Fibroblast of lung (primary cell): ENCODE measurements at regions not wholly inside any gene's neighbourhood (a gene's known extent, or its start where the extent isn't known, plus 50 kb on each side); places are given as distances from the start of the nearest gene placed in this dataset.

Source experiments
- DNase-seq, 2 donors: peaks; one replicate each; pipeline versions ENCODE4 v3.0.0 to v3.0.0-alpha.2; 2010; ENCODE audit warnings: low read depth in 2 of 2
- H2AFZ ChIP-seq: 2 replicates; pipeline ENCODE4 v1.5.1; 2012; ENCODE audit warnings: low read length, control low read depth, inconsistent platforms
- H3K27ac ChIP-seq: 2 replicates; pipeline ENCODE4 v1.5.1; 2011; ENCODE audit warnings: low read length, control low read depth; ENCODE audit not compliant: insufficient read depth
- H3K27me3 ChIP-seq: 2 replicates; pipeline ENCODE4 v1.5.1; 2011; ENCODE audit warnings: mild to moderate bottlenecking, low read length; ENCODE audit not compliant: control insufficient read depth, insufficient read depth
- H3K36me3 ChIP-seq: 2 replicates; pipeline ENCODE4 v1.5.1; 2011; ENCODE audit warnings: low read length; ENCODE audit not compliant: control insufficient read depth, insufficient read depth
- H3K4me1 ChIP-seq: 2 replicates; pipeline ENCODE4 v1.5.1; 2011; ENCODE audit warnings: low read length; ENCODE audit not compliant: control insufficient read depth, insufficient read depth; ENCODE audit errors: extremely low read depth
- H3K4me2 ChIP-seq: 2 replicates; pipeline ENCODE4 v1.5.1; 2011; ENCODE audit warnings: low read length, control low read depth; ENCODE audit not compliant: insufficient read depth; ENCODE audit errors: extremely low read depth
- H3K4me3 ChIP-seq, 4 experiments: fragments of 200-600 bp in 1 of 4; sonication (generic) in 1 of 4; replicated peaks in 1 of 4; 2 replicates each; pipeline ENCODE4 v1.5.1; 2011 to 2016; ENCODE audit warnings: low read length in 4 of 4, low read depth in 3 of 4, mild to moderate bottlenecking in 3 of 4, control low read depth in 2 of 4, inconsistent platforms in 1 of 4, mixed read lengths in 1 of 4; ENCODE audit not compliant: insufficient read depth in 1 of 4; ENCODE audit errors: control extremely low read depth in 1 of 4
- H3K79me2 ChIP-seq: 2 replicates; pipeline ENCODE4 v1.5.1; 2012; ENCODE audit warnings: mild to moderate bottlenecking, low read length, inconsistent platforms; ENCODE audit not compliant: control insufficient read depth, insufficient read depth
- H3K9ac ChIP-seq: 2 replicates; pipeline ENCODE4 v1.5.1; 2011; ENCODE audit warnings: mild to moderate bottlenecking, low read length, control low read depth; ENCODE audit not compliant: insufficient read depth
- H3K9me3 ChIP-seq: 2 replicates; pipeline ENCODE4 v1.5.1; 2012; ENCODE audit warnings: low read depth, low read length; ENCODE audit not compliant: control insufficient read depth, insufficient read depth
- H4K20me1 ChIP-seq: 2 replicates; pipeline ENCODE4 v1.5.1; 2011; ENCODE audit warnings: low read length; ENCODE audit not compliant: control insufficient read depth, insufficient read depth; ENCODE audit errors: extremely low read depth
- CTCF ChIP-seq, 2 donors: IDR thresholded peaks in 1 of 2; conservative IDR thresholded peaks in 1 of 2; 1 replicate in 1 of 2; 2 replicates in 1 of 2; pipeline ENCODE4 v1.5.1; 2011 to 2012; ENCODE audit warnings: low read length in 2 of 2, control low read depth in 1 of 2, inconsistent platforms in 1 of 2, low read depth in 1 of 2, mild to moderate bottlenecking in 1 of 2
- EZH2 ChIP-seq: IDR thresholded peaks from 2 replicates; pipeline ENCODE4 v1.5.1; 2012; ENCODE audit warnings: low read length, control low read depth, mild to moderate bottlenecking; ENCODE audit errors: missing control alignments

DNA sequence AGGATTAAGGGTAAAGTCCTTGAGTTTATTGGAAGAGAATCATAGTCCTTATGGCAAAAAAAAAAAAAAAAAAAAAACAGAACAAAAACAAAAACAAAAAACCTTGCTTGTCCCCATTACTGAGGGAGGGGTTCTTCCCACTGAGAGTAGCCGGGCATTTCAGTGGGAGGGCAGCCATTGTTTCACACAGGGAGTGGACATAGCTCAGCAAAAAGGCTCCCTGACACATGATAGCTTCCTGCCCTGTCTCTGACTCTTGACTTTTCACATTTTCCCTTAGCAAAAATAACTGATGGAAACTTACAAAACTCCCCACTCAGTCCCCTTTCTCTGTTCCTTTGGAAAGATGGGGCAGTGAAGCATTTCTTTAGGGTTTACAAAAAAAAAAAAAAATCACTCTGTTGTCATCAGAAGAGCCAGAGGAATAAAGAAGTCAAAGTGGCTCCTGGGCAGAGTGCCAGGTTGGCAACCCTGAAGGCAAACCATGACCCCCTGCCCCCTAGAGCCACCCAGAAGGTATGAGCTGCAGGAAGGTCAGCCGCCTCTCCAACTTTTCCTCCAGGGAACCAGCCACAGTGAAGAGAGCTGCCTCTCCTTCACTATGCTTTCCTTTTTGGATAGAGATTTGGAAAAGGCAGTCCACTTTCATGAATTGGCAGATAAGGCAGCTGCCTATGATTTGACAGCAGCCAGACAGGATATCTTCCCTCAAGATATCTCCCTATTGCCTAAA is 170.6 kb downstream of the KDR start:
- no peak for TF ChIP-seq CTCF (conservative IDR thresholded peaks at IDR 0.05 in 1 of 2, IDR thresholded peaks at IDR 0.05 in 1 of 2; ENCODE audit: low read depth in 1 of 2, low read length in 2 of 2)
- TF ChIP-seq EZH2 = no peak
- DNase-seq = no peak
- no peak overlapping the region for H3K27ac ChIP-seq

DNA sequence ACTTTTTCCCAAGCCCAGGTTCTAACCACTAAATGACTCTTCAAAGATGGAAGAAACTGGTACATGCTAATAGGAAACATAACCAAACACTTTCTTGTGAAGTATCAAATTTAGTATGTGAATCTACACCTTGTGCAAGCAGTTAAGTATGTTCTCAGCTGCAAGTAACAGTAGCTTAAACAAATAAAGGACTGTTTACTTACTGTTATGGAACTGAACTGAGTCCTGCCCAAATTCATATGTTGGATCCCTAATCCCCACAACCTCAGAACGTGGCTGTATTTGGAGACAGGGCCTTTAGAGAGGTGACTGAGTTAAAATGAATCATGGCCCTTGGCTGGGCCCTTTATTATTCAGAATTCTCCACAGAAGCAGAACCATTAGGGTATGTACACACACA is 178.7 kb downstream of the KDR start:
- no peak overlapping the region for H3K27ac ChIP-seq
- H3K27me3 ChIP-seq = no peaks in the 10 kb centered on the region
- no peaks in the 10 kb centered on the region for H3K79me2 ChIP-seq
- DNase-seq = no peak
- TF ChIP-seq CTCF (conservative IDR thresholded peaks at IDR 0.05 in 1 of 2, IDR thresholded peaks at IDR 0.05 in 1 of 2; ENCODE audit: low read depth in 1 of 2, low read length in 2 of 2) = no peak
- TF ChIP-seq EZH2 = no peak
- H2AFZ ChIP-seq = no peak overlapping the region
- no peak overlapping the region for H3K9ac ChIP-seq
- H3K4me2 ChIP-seq = no peak overlapping the region
- no peaks in the 10 kb centered on the region for H3K36me3 ChIP-seq
- no peaks in the 10 kb centered on the region for H3K4me1 ChIP-seq
- H3K9me3 ChIP-seq = no peaks in the 10 kb centered on the region
- no peak overlapping the region for H3K4me3 ChIP-seq
- no peaks in the 10 kb centered on the region for H4K20me1 ChIP-seq

More for the DNA sequence above, 170.6 kb downstream of the KDR start:
- Histone ChIP-seq H4K20me1 (no peaks in the 10 kb centered on the region), H3K9ac (no peak overlapping the region), H3K9me3 (no peaks in the 10 kb centered on the region), H3K4me2 (no peak overlapping the region), H3K4me3 (no peak overlapping the region), H3K4me1 (peaks cover 9% of the 10 kb centered on the region), H3K36me3 (no peaks in the 10 kb centered on the region), H3K27me3 (no peaks in the 10 kb centered on the region), H3K79me2 (no peaks in the 10 kb centered on the region), H2AFZ (no peak overlapping the region)

DNA sequence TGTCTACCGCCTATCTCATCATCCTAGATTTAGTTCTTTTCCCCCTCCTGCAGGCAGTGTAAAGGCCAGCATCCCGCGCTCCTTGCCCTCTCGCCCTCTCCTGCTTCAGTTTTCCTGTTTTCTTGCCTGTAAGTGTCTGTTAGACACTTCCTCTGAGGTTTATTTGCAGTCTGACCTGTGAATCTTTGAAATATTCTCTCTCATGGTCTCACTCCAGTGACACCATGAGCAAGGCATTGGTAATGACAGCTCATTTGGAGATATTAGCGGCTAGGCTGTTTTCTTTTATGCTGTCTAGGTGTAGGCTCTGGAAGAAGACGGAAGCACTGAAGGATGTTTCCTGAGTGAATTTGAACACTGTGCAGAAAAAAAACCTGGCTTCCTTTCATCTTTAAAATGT is 179.6 kb downstream of the KDR start:
- Histone ChIP-seq H3K4me3 (no peak overlapping the region), H3K27ac (no peak overlapping the region), H3K36me3 (no peaks in the 10 kb centered on the region), H3K79me2 (no peaks in the 10 kb centered on the region), H3K4me1 (no peaks in the 10 kb centered on the region), H3K9ac (no peak overlapping the region), H3K4me2 (no peak overlapping the region), H3K27me3 (no peaks in the 10 kb centered on the region), H4K20me1 (no peaks in the 10 kb centered on the region), H2AFZ (no peak overlapping the region), H3K9me3 (no peaks in the 10 kb centered on the region)
- no peak for TF ChIP-seq CTCF (conservative IDR thresholded peaks at IDR 0.05 in 1 of 2, IDR thresholded peaks at IDR 0.05 in 1 of 2; ENCODE audit: low read depth in 1 of 2, low read length in 2 of 2)
- TF ChIP-seq EZH2 = no peak
- DNase-seq = no peak
